Ectodermal cell (in vitro differentiated cells): ENCODE measurements at regions not wholly inside any gene's neighbourhood (a gene's known extent, or its start where the extent isn't known, plus 50 kb on each side); places are given as distances from the start of the nearest gene placed in this dataset.

Source experiments
- H3K27ac ChIP-seq: 2 replicates; pipeline ENCODE4 v1.7.0; 2013; ENCODE audit warnings: mild to moderate bottlenecking, low read depth, low read length; ENCODE audit not compliant: insufficient read depth, poor library complexity, severe bottlenecking
- H3K27me3 ChIP-seq: 2 replicates; pipeline ENCODE4 v1.7.0; 2013; ENCODE audit warnings: mild to moderate bottlenecking, low read length; ENCODE audit not compliant: insufficient read depth, control insufficient read depth, poor library complexity, severe bottlenecking
- H3K36me3 ChIP-seq: one replicate; pipeline ENCODE4 v1.7.0; 2013; ENCODE audit warnings: low read length; ENCODE audit not compliant: control insufficient read depth, insufficient read depth
- H3K4me1 ChIP-seq: one replicate; pipeline ENCODE4 v1.7.0; 2013; ENCODE audit warnings: low read length; ENCODE audit not compliant: control insufficient read depth, insufficient read depth
- H3K4me3 ChIP-seq: 2 replicates; pipeline ENCODE4 v1.7.0; 2013; ENCODE audit warnings: low read depth, low read length, control low read depth; ENCODE audit not compliant: insufficient read depth
- H3K9me3 ChIP-seq: 2 replicates; pipeline ENCODE4 v1.7.0; 2013; ENCODE audit warnings: mild to moderate bottlenecking, low read length, moderate library complexity; ENCODE audit not compliant: control insufficient read depth
- WGBS, 2 experiments: methylation state at CpG; one replicate each; pipeline ENCODE4 v1.1.7; 2013; ENCODE audit warnings: missing lambda C conversion rate in 2 of 2; 5-methylcytosine and 5-hydroxymethylcytosine counted together

DNA sequence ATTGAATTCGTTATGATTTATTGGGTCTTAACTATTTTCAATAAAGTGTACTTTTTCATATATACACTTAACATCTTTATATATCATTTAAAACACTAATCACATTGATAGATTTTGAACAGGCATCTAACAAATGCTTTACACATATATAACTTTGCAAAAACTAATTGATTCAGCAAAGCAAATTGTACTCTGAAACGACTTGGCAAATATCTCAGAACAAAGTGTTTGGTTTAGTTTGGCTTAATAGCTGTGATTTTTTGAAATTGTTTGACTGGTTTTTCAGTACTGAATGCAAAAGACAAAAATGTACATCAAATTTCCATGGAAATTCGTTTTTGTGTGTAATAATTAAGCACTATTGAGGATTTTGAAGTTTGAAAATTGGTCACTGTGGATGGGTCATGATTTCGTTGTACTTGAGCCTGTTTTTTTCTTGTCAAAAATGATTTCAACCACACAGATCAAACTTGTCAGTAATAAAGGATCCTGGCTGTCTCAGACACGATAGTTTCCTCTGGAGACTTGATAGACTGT is 125.3 kb upstream of the SLC25A13 start:
- 83 to 94% methylated on average over 4 of the region's 5 CpGs for WGBS, 2 experiments
- Histone ChIP-seq H3K27me3 (no peaks in the 10 kb centered on the region), H3K27ac (no peak overlapping the region), H3K4me1 (no peaks in the 10 kb centered on the region), H3K4me3 (no peak overlapping the region), H3K9me3 (no peaks in the 10 kb centered on the region), H3K36me3 (no peaks in the 10 kb centered on the region)

DNA sequence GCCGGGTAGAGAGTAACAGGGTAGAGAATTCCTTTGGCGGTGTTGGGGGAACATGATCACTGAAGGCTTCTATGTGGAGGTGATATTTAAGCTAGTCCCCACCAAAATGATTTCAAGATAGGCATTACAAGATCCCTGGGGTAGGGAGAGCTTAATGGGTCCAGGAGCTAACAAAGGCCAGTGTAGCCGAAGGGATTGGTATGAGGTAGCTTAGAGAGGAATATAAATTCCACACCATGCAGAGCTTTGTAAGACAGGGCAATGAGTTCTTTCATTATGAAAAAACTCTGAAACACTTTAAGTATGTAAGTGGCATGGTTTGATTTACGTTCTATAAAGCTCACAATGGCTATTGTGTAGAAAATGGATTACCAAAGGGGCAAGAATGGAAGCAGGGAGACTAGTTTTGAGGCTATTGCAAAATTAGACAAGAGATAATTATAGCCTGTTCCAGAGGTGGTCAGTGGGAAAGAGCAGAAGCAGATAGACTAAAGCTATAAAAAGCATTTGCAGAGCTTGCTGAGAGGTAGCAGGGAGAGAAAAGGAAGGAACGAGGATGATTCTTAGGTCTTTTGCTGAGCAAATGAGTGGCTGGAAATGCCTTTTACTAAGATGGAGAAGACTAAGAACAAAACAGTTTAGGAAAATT is 119.7 kb upstream of the SLC25A13 start:
- H3K27ac ChIP-seq: no peak overlapping the region
- WGBS, 2 experiments: 93 to 94% methylated on average over 5 of the region's 5 CpGs

DNA sequence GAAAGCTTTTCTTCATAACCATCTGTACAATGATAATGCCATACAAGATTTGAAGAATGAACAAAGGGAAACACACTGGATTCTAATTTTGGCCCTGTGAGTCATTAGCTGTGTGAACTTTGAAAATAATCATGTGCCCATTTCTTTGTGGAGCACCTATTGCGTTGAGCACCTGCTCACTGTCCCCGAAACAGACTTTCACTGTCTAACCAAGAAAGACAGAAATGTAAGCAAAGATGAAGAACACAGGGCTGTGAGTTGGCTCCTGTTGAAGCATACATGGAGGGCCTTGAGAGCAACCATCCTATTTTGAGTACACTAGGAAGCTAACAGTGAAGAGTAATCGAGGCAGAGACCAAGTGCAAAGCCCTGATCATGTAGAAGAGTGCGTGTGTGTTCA is 118.4 kb upstream of the SLC25A13 start:
- Histone ChIP-seq H3K4me1 (no peaks in the 10 kb centered on the region), H3K9me3 (no peaks in the 10 kb centered on the region), H3K27ac (no peak overlapping the region), H3K4me3 (no peak overlapping the region), H3K36me3 (no peaks in the 10 kb centered on the region), H3K27me3 (no peaks in the 10 kb centered on the region)
- WGBS, 2 experiments: 94 to 97% methylated on average over 4 of the region's 4 CpGs

More for the DNA sequence above, 119.7 kb upstream of the SLC25A13 start:
- Histone ChIP-seq H3K9me3 (no peaks in the 10 kb centered on the region), H3K27me3 (no peaks in the 10 kb centered on the region), H3K4me1 (no peaks in the 10 kb centered on the region), H3K4me3 (no peak overlapping the region), H3K36me3 (no peaks in the 10 kb centered on the region)

DNA sequence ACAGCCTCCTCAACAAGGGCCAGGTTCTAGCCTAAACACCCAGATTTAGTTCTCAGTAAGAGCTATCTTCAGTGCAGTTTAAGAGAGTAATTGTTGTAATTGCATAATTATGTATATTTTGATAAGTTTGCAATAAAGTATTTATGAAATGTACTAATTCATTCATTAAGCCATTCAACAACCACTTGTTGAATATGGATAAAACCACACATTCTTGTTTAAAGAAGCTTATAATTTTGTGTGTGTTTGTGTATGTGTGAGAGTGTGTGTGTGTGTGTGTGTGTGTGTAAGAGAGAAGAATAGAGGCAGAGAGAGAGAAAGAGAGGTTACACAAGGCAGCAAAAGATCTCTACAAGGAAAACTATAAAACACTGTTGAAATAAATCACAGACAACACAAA is 115.0 kb upstream of the SLC25A13 start:
- Histone ChIP-seq H3K9me3 (no peaks in the 10 kb centered on the region), H3K27me3 (no peaks in the 10 kb centered on the region), H3K4me1 (no peaks in the 10 kb centered on the region), H3K4me3 (no peak overlapping the region), H3K36me3 (no peaks in the 10 kb centered on the region), H3K27ac (no peak overlapping the region)

DNA sequence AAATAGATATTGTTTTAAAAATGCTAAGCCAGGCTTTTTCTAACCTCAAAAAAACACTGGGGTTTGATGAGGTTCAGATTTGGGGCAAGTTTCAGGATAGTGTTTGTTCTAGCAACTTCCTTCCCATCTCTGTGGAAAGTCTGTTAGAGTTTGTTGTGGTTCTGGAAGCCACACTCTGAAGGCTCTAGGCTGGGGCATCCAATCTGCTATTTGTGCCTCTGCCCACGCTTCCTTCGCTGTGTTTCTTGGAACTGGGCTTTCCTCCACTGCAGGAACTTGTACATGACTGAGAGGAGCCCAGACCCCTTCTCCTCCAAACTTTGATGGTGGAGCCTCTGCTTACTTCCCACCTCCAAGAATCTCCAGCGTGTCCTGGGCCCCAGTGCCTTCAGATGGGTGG is 108.5 kb upstream of the SLC25A13 start:
- no peaks in the 10 kb centered on the region for H3K27me3 ChIP-seq
- H3K27ac ChIP-seq: no peak overlapping the region
- no peaks in the 10 kb centered on the region for H3K9me3 ChIP-seq
- peaks cover 16% of the 10 kb centered on the region for H3K4me1 ChIP-seq
- H3K4me3 ChIP-seq: no peak overlapping the region
- WGBS, 2 experiments: 95 to 96% methylated on average over 3 of the region's 3 CpGs
- H3K36me3 ChIP-seq: no peaks in the 10 kb centered on the region

DNA sequence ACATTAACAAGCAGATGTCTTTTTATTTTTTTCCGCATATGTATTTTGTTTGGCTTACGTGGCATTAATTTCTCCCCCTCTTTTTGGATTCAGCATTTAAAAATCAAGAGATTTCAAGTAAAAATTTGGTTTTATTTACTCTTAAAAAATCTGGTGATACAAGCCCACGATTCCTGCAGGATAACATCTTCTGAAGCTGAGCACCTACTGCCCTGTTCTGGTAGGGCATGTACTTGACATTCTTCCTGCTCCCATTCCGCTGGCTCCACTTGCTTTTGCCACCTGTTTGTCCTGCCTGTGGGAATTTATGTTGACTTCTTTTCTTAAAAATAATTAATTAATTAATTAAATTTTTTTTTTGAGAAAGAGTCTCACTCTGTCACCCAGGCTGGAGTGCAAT is 105.2 kb upstream of the SLC25A13 start:
- 95 to 97% methylated on average over 3 to 4 of the region's 4 CpGs for WGBS, 2 experiments
- Histone ChIP-seq H3K27me3 (no peaks in the 10 kb centered on the region), H3K9me3 (no peaks in the 10 kb centered on the region), H3K4me1 (peaks cover 16% of the 10 kb centered on the region), H3K4me3 (no peak overlapping the region), H3K36me3 (no peaks in the 10 kb centered on the region), H3K27ac (no peak overlapping the region)

DNA sequence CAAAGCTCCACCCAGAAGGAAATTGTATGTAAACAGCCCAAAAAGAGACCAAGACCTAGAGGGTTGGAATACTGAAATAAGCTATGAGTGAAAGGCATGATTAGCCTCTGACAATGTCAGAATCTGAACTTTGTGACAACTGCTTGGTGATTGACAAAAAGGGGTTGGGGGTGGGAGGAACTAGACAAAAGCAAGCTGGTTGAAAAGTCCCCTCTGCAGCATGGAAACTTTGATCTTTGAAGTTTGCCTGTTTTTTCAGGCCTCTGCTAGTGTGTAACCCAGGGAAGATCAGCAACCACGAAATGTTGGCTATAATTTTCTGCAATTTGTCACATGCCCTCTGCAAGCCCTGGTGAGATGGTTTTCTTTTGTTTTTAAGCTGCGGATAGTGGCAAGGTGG is 104.8 kb upstream of the SLC25A13 start:
- Histone ChIP-seq H3K9me3 (no peaks in the 10 kb centered on the region), H3K36me3 (no peaks in the 10 kb centered on the region), H3K4me1 (peaks cover 16% of the 10 kb centered on the region), H3K27ac (no peak overlapping the region), H3K27me3 (no peaks in the 10 kb centered on the region), H3K4me3 (no peak overlapping the region)
- WGBS, 2 experiments: 73 to 74% methylated on average over 2 of the region's 2 CpGs

DNA sequence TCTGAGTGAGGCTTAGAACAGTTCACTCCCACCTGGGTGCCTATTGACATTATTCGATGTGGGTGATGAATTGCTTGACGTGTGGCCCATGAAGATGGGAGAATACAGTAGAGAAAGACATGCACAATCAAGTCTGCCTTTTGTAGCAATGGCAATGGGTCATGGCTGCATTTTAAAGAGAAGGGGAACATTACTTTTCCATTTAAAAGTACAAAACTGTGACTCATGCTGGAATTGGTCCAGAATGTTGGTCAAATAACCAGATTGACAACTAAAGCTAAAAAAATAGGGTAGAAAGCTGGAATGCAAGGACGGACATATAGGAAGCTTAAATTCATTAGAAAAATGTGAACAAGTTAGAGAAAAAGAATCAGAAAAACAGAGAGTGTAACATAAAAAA is 104.1 kb upstream of the SLC25A13 start:
- H3K27ac ChIP-seq: no peak overlapping the region
- WGBS, 2 experiments: 72 to 80% methylated on average over 3 of the region's 3 CpGs
- no peaks in the 10 kb centered on the region for H3K27me3 ChIP-seq
- no peaks in the 10 kb centered on the region for H3K36me3 ChIP-seq
- no peaks in the 10 kb centered on the region for H3K9me3 ChIP-seq
- no peak overlapping the region for H3K4me3 ChIP-seq
- H3K4me1 ChIP-seq: peaks cover 16% of the 10 kb centered on the region

DNA sequence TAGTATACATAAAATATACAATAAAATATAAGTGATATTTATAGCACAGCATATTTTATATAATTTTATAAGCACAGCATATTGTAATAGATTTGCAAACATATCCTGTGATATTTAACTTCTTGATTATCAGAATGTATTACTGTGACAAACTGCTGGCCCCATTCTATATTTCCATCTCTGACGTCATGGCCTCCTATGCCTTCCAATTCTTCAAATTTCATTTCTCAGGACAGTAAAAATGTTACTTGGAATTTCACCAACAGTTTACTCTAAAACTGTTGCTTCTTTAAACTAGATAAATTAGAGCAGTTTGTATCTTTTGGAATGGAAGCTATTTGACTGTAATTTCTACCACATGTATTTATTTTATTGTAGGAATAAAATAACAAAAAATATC is 102.5 kb upstream of the SLC25A13 start:
- H3K27ac ChIP-seq: no peak overlapping the region
- WGBS, 2 experiments: 89 to 94% methylated on average over 1 of the region's 1 CpG
- peaks cover 16% of the 10 kb centered on the region for H3K4me1 ChIP-seq
- H3K36me3 ChIP-seq: no peaks in the 10 kb centered on the region
- no peak overlapping the region for H3K4me3 ChIP-seq
- no peaks in the 10 kb centered on the region for H3K9me3 ChIP-seq
- no peaks in the 10 kb centered on the region for H3K27me3 ChIP-seq

DNA sequence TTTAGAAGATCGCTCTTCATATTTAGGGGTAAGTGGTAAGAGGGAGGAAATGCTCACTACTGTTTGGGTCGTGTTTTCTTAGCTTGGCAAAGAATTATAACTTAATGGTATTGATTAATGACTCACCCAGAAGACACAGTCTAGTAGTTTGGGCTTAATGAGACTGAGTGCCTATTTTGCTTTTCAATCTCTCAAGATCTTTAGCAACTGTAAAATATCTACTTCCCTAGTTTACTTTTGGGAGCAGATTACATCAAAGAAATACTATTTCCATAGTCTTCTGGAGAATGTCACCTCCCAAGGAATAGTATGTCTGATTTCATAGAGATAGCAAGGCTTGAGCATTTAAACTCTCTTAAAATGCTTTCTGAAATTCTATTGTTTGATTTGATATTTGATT is 100.5 kb upstream of the SLC25A13 start:
- no peaks in the 10 kb centered on the region for H3K27me3 ChIP-seq
- no peaks in the 10 kb centered on the region for H3K36me3 ChIP-seq
- no peaks in the 10 kb centered on the region for H3K9me3 ChIP-seq
- H3K4me1 ChIP-seq: peaks cover 9% of the 10 kb centered on the region
- 92% methylated on average over 2 of the region's 2 CpGs for WGBS, 2 experiments
- no peak overlapping the region for H3K27ac ChIP-seq
- no peak overlapping the region for H3K4me3 ChIP-seq

DNA sequence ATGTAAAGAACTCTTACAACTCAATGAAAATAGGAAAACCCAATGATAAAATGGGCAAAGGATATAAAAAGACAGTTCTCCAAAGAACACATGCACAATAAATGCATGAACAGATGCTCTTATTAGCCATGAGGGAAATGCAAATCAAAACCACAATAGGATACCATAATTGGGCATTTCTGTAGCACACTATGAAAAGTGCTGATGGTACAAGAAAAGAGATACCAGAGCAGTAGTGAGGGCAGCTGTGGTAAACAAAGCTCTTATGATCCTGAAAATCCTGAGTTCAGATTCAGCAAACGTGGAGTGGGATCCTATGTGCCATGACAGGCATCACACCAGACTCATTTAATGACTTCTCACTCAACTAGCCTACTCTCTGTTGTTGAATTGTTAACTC is 96.7 kb upstream of the SLC25A13 start:
- Histone ChIP-seq H3K9me3 (no peaks in the 10 kb centered on the region), H3K4me3 (no peak overlapping the region), H3K36me3 (no peaks in the 10 kb centered on the region), H3K27me3 (no peaks in the 10 kb centered on the region), H3K4me1 (peaks cover 15% of the 10 kb centered on the region), H3K27ac (no peak overlapping the region)
- 80 to 95% methylated on average over 1 of the region's 1 CpG for WGBS, 2 experiments
